GM19023 (cell line): ENCODE measurements at regions not wholly inside any gene's neighbourhood (a gene's known extent, or its start where the extent isn't known, plus 50 kb on each side); places are given as distances from the start of the nearest gene placed in this dataset.
"Not testable (repeated sequence)": the region's sequence is repeated elsewhere in the genome, so short reads cannot be mapped to it uniquely, and the experiment has no call there.

Experiments
- ATAC-seq: cut with Tn5 transposase; IDR thresholded peaks from one replicate; pipeline ENCODE4 v1.9.1; 2021; ENCODE audit warnings: mild to moderate bottlenecking, moderate library complexity; ENCODE audit not compliant: unreplicated experiment

DNA sequence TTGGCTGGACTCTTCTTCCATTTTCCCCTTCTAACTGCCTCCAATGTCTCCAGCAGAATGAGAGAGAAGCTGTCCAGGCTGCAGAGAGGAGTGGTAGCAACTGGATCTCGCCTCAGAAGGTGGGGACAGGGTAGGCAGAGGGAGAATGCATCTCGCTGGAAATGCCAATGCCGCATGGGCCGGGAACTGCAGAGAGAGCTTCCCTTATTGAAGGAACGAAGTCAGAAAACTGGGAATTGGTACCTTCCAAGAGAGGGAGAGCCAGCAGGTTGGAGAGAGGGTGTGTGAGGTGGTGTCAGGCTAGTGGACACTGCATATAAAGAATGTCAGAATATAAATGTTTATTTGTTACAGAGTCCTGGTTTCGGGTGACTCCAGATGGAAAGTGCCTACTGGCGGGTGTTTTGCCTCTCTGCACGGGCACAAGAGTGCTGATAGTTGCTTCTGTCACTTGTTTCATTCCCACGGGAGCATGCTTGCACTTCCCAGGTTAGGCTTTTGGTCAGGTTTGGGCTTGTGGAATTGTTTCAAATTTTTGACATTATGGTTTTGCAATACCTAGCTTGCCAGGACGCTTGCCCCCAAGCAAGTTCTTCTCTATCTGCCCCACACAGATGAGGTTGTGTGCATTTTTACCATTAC, 156.8 kb upstream of the STS start:
- ATAC-seq, result no peak

- ATAC-seq, result no peak
Observed at GRCh38 chrX:6989858-6990257, 157.7 kb upstream of the STS start.

DNA sequence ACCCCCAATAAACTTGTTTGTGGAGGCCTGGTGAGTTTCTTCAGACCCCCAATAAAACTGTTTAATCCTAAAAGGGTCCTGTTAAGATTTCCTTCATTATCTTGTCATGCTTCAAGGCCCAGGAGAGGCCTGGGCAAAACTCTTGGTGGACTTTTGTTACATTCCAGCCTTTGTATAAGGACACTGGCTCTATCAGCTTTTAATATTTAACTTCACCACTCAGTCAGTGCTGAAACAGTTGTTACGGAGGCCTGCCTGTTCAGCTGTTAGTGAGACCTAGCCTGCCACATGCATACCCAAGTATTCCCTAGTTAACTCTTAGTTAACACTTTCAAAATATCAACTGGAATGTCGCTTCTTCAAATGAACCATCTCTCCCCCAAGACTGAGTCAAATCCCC, 158.8 kb upstream of the STS start:
- ATAC-seq, result not testable (repeated sequence)

DNA sequence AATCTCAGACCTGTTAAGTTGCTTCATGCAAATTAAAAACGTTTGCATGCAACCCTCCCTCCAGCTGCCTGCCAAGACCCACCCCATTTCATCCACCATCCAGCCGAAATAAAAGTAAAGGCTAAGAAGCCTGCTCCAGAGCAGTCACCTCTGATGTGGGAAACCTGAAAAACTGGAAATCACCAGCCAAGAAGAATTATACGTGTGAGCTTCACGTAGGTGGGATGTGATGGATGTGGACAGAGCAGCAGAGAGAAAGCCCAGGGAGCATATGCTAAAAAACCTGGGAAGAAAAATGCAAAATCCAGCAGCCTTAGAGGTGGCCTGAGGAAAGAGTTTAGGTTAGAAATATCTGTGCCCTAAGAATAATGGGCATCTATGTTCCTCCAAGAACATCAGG, 160.6 kb upstream of the STS start:
- ATAC-seq, result no peak

DNA sequence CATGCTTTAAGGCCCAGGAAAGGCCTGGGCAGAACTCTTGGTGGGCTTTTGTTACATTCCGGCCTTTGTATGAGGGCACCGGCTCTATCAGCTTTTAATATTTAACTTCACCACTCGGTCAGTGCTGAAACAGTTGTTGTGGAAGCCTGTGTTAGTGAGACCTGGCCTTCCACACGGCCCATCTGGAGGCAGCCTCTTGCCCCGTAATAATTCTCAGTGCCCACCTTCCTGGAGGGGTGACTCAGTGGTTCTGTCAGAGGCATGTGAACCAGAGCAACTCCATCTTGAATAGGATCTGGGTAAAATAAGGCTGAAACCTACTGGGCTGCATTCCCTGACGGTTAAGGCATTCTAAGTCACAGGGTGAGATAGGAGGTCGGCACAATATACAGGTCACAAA, 162.0 kb upstream of the STS start:
- no peak for ATAC-seq

GRCh38 chrX:6983207-6983955, 164.1 kb upstream of the STS start:
- ATAC-seq, result no peak

DNA sequence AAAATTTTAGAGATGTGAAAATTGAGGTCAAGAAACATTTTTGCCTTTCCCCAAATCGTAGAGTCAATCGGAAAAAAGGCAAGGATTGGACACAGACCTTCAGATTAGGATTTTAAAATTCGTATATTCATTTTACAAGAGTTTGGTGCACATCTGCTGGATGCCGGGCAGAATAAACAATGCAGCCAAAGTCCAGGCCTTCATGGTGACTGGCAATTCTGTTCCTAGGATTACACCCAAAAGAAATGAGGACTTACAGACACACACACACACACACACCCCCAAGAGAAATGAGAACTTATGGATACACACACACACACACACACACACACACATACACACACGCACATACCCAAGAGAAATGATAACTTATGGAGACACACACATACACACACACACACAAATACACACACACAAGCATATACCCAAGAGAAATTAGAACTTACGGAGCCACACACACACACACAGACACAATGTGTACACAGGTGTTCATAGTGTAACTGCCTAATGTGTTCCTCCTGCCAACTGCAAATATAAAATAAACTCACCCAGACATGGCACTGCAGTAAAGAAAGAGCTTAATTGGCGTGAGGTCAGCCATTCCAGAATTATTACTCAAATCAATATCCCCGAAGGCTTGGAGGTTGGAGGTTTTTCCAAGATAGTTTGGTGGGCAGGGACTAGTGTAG, 165.7 kb upstream of the STS start:
- ATAC-seq, result no peak

DNA sequence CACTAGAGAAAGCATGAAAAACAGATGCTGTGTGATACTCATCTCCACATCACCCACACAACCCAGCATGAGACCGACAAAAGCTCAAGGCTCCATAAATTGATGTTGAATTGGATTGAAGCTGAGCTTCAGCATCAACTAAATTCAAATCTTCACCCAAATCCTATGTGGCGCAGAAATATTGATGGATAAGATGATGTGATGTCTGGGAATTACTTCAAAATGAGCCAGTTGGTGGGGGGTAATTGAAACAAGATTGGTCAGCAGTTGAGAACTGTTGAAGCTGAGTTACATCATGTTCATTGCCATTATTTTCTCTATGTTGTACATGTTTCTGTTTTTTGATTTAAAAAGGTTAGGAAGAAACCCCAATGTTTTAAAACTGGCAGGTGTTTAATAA, 166.5 kb upstream of the STS start:
- no peak for ATAC-seq

DNA sequence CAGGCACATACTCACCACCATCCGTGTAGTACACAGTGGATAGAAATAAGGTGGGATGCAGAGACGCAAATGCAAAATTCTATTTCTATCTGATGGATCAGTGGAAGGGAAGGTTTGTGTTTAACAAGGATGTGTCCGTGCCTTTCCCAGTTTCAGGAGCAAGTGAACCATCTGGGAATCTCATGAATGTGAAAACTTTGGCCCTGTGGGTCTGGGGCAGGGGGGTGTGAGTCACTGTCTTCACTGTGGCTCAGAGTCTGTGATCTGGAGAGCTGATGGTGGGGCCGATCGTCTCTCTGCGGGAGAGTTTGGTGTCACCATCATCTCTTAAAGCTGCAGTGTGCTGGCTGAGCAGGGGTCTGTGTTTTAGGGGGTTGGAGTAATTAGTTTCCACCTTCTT, 179.3 kb upstream of the STS start:
- ATAC-seq, result no peak

DNA sequence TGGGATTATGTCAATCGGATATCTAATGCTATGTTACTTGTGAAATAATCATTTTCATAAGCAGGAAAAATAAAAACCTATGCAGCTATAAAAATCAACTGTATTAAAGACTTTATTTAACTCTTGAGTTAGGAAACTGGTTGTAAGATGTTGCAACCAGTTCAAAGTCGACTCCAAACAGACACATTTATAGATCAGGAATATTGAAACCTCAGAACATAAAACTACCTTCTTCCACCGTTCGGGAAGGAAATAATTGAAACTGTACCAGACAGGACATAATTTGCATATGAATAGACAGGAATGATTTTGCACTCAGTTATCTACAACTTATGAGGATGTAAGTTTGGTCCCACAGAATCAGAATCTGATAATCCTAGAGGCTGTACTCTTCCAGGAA, 181.8 kb upstream of the STS start:
- ATAC-seq, result no peak

GRCh38 chrX:6962006-6962355, 185.5 kb upstream of the STS start:
- no peak for ATAC-seq

DNA sequence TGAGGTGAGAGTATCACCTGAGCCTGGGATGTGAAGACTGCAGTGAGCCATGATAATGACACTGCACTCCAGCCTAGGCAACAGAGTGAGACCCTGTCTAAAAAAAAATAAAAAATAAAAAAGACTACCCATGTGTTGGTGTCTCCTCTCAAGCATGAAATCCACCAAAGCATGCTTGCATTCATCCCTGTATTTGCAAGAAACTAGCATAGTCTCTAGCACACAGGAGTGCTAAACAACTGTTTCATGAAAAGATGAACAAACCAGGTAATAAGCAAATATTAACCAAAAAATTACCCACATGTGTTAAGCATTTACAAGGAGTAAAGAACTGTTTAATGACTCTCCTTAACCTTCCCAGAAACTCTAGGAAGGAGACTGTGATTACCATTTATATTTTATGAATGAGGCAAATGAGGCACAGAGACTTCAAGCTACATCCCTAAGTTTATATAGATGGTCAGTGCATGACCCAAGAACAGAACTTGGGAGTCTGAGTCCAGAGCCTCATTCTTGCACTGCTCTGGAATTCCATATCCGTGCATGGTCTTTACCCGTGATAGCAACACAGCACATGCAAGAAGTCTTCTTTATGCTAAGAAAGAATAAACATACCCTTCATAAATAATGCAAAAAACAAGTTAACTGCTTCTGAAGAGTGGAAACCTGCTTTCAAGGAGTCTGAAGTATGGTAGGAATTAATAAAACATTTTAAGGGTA, 186.1 kb upstream of the STS start:
- no peak for ATAC-seq

DNA sequence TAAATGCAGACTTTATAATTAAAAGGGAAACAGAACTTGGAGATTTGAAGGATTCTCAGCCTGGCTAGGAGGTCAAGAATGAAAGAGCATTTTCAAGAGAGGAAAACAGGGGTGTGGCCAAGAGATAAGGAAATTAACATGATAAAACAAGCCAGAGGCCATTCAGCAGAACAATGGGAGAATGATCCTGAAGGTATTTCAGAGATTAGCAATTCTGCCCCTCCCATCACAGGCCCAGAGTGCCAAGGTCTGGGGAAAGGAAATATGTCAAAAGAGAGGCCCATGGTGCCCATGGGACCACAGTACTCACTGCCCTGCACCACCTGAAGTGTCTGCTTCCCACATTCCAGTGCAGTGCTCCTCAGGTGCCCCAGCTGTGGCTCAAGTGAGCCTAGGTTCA, 188.5 kb upstream of the STS start:
- ATAC-seq, result no peak

DNA sequence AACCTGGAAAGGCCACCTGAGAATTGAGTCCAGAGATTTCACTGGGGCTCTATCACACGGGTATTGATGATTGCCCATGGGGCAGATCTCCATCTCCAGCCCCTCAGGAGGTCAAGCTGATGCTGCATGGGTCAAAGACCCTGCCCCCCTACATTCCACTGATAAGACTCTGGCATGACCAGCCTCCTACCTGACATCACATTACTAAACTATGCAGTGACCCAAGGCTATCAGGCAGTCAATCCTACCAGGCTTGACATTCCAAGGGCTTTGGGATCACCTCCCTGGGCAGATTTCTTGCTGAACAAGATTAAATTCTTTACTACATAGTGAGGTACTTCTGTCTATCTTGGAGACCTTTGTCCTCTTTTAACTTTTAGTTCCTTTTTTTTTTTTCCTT, 192.7 kb upstream of the STS start:
- no peak for ATAC-seq

DNA sequence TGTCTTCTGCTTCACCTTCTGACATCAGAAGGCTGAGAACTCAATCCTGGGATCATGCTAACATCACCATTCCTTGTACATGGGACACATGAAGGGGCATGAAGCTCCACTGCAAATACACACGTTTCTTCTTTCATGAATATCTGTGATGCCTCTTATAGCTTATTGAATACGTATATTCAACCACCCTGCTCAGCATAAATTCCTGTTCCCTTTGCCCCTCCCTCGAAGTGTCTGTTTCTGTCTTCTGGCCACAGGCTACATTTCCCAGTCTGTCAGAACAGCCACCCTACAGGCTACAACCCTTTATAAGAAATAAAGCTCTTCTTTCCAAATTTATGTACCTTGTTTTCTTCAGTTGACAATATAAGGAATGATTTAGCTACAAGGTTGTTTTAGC, 201.3 kb upstream of the STS start:
- ATAC-seq, result no peak

GRCh38 chrX:6941041-6941440, 206.5 kb upstream of the STS start:
- no peak for ATAC-seq

DNA sequence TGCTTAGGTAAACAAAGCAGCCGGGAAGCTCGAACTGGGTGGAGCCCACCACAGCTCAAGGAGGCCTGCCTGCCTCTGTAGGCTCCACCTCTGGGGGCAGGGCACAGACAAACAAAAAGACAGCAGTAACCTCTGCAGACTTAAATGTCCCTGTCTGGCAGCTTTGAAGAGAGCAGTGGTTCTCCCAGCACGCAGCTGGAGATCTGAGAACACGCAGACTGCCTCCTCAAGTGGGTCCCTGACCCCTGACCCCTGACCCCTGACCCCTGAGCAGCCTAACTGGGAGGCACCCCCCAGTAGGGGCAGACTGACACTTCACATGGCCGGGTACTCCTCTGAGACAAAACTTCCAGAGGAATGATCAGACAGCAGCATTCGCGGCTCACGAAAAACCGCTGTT, 214.6 kb upstream of the STS start:
- ATAC-seq, result not testable (repeated sequence)

- no peak for ATAC-seq
Observed at GRCh38 chrX:6930307-6930849, 217.1 kb upstream of the STS start.

DNA sequence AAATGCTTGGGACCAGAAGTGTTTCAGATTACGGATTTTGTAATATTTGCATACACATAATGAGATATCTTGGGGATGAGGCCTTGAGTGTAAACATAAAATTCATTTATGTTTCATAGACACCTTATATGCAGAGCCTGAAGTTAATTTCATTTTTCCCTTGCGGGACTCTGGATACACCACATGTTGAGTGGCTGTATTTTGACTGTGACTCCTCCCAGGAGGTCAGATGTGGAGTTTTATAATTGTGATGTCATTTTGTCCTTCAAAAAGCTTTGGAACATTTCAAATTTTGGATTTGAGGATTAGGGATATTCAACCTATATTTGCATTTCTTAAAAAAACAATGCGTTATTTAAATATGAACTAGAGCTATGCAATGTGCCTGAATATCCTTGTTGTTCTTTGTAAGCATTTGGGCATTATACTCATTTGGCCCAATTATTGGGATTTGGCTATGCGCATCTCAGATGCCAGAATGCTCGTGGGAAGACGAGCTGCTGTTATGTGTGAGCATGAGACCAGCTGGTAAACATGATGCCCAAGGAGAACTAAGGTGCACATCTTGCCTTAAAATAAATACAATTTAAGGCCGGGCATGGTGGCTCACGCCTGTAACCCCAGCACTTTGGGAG, 223.0 kb upstream of the STS start:
- ATAC-seq, result no peak

- no peak for ATAC-seq
Observed at GRCh38 chrX:6917666-6918065, 229.8 kb upstream of the STS start.

- no peak for ATAC-seq
Observed at GRCh38 chrX:6910218-6910617, 237.3 kb upstream of the STS start.
